WTC11 (cell line): ENCODE measurements at regions not wholly inside any gene's neighbourhood (a gene's known extent, or its start where the extent isn't known, plus 50 kb on each side); places are given as distances from the start of the nearest gene placed in this dataset.

ENCODE experiments used
- ESRRA ChIP-seq: sonication (generic); formaldehyde crosslinking; IDR thresholded peaks from 2 replicates; pipeline ENCODE4 v1.8.1; 2022; ENCODE audit warnings: mild to moderate bottlenecking, missing genetic modification reagents, borderline replicate concordance
- NFE2L1 ChIP-seq: sonication (generic); formaldehyde crosslinking; IDR thresholded peaks from 2 replicates; pipeline ENCODE4 v1.8.1; 2023; ENCODE audit warnings: missing genetic modification reagents
- TF ChIP-seq, protein P1 (sequence below): sonication (generic); formaldehyde crosslinking; IDR thresholded peaks from 2 replicates; pipeline ENCODE4 v1.8.1; 2022; ENCODE audit warnings: mild to moderate bottlenecking, missing genetic modification reagents, moderate library complexity, borderline replicate concordance
- TF ChIP-seq, protein P2 (sequence below): fragments of 200-600 bp; IDR thresholded peaks from 2 replicates; pipeline ENCODE4 v1.8.0; 2022; ENCODE audit warnings: antibody characterized with exemption

DNA sequence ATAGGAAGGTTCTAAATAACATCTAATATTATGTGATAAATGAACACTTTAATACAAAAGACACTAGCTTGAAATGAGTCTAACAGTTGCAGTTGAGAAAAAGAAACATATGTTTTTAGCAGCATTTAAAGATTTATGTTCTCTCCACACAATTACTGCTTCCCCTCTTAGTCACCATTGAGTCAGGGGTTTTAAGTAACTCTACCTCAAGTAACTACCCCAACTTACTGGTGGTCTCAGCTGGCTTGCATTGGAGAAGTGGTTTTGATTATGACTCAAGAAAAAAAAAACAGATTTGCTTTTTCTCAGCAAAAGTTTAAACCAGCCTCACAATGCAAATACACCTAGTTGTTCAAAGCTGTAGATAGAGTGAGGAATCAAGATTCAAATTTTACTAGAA is 1216.5 kb upstream of the CDH9 start:
- TF ChIP-seq, protein P1, sequence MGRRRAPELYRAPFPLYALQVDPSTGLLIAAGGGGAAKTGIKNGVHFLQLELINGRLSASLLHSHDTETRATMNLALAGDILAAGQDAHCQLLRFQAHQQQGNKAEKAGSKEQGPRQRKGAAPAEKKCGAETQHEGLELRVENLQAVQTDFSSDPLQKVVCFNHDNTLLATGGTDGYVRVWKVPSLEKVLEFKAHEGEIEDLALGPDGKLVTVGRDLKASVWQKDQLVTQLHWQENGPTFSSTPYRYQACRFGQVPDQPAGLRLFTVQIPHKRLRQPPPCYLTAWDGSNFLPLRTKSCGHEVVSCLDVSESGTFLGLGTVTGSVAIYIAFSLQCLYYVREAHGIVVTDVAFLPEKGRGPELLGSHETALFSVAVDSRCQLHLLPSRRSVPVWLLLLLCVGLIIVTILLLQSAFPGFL (CRISPR knock-in tag), result no peak
- TF ChIP-seq ESRRA (CRISPR knock-in tag) (no peak), NFE2L1 (CRISPR knock-in tag) (no peak)
- TF ChIP-seq, protein P2, sequence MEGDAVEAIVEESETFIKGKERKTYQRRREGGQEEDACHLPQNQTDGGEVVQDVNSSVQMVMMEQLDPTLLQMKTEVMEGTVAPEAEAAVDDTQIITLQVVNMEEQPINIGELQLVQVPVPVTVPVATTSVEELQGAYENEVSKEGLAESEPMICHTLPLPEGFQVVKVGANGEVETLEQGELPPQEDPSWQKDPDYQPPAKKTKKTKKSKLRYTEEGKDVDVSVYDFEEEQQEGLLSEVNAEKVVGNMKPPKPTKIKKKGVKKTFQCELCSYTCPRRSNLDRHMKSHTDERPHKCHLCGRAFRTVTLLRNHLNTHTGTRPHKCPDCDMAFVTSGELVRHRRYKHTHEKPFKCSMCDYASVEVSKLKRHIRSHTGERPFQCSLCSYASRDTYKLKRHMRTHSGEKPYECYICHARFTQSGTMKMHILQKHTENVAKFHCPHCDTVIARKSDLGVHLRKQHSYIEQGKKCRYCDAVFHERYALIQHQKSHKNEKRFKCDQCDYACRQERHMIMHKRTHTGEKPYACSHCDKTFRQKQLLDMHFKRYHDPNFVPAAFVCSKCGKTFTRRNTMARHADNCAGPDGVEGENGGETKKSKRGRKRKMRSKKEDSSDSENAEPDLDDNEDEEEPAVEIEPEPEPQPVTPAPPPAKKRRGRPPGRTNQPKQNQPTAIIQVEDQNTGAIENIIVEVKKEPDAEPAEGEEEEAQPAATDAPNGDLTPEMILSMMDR, result no peak
